GM21723 (cell line): ENCODE measurements at regions not wholly inside any gene's neighbourhood (a gene's known extent, or its start where the extent isn't known, plus 50 kb on each side); places are given as distances from the start of the nearest gene placed in this dataset.

Source experiments
- ATAC-seq: cut with Tn5 transposase; IDR thresholded peaks from one replicate; pipeline ENCODE4 v1.9.1; 2021; ENCODE audit warnings: mild to moderate bottlenecking, moderate library complexity; ENCODE audit not compliant: unreplicated experiment

DNA sequence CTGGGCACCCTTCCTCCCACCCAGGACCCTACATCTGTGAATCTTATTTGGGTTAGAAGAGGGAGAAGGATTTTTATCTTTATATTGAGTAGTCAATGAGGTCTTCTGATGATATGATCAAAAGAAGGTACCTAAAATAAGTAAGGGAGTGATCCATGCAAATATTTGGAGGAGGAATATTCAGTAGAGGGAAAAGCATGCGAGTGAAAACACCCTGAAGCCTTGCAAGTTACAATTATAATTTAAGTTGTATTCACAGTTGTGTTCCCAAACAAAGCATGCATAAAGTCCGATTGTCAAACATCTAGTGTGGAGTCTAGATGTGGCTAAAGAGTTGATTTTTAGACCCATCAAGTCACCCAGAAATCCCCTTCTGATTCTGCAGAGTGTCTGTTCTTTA is 530.2 kb upstream of the ZEB2 start:
- no peak for ATAC-seq

DNA sequence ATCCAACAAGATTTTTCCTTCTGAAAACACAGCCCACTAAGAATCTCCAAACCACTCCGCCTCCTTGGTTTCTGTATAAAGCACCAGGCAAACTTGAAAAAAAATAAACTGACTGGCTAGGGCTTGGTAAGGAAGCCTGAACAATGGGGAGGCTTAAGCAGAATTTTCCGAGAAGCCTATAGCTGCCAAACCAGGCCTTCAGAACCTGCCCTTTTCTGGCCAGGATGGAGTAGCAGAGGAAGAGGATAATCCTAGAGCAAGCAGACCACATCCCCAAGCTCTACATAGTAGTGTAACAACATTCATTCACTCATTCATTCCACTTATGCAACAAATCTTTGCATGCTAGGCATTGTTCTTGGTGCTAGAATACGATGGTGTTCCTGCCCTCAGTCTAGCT is 529.6 kb upstream of the ZEB2 start:
- no peak for ATAC-seq

DNA sequence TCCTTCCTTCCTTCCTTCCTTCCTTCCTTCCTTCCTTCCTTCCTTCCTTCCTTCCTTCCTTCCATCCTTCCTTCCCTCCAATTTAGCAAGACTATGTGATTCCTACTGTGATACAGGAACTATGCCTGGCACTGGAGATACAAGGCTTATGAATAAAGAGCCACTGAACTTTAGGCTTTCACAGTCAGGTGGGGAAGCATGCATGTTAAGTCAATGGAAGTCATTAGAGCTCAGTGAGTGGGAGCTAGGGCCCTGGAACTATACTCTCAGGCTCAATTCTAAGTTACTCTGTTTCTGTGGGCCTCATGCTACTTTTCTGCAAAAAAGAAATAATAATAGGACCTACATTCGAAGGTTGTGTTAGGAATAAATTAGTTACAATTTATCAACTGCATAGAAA is 527.6 kb upstream of the ZEB2 start:
- no peak for ATAC-seq

DNA sequence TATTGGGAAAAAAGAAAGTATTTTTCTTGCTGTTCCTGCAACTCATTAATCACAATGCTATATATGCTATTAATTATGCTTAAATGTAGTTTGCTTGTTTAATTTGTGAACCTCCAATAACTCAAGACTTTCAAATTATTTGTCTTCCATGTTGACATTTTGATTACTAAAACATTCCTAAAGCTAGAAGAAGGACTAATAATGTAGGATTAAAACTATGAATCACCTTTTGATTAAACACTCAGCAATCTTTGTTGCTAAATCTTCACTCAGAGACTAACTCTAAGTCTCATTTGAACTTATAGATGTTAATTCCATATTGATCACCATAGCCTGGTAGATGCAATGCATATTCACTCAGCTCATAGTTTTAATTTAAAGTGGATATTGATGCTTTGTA is 524.6 kb upstream of the ZEB2 start:
- no peak for ATAC-seq

DNA sequence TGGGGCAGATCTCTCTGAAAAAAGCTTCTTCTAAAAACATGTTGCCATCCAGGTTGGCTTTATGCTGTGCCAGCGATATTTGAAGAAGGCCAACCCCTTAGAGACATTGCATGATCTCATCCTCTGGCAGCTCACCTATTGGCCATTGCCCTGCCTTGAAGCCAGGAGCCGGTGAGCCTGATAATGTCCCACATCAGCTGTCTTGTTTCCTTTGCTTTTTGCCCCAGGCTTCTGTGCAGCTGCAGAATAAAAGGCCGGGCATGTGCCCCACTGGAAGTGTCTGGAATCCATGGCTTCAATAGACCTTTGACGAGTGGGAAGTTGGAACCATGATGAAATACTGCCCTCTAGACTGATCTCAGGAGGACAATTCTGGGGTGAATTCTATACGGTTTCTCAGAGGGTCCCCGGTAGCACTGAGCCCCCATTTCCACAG is 523.5 kb upstream of the ZEB2 start:
- no peak for ATAC-seq

DNA sequence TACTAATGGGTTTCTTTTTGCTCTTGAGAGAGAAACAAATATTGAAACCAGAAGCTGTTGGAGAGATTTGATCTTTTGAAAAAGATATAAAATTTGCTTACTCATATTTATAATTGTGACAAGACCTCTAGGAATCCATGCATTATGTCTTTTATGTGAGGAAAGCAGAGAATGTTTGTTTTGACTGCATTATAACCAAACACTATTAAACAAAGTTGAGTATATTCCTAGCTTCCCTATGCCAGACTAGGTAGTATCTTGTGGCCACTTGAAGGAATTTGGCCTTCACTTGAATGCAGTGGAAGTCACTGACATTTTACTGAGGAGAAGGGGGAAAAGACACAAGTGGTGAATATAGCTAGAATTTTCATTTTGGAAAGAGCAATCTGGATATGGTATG is 521.8 kb upstream of the ZEB2 start:
- no peak for ATAC-seq

DNA sequence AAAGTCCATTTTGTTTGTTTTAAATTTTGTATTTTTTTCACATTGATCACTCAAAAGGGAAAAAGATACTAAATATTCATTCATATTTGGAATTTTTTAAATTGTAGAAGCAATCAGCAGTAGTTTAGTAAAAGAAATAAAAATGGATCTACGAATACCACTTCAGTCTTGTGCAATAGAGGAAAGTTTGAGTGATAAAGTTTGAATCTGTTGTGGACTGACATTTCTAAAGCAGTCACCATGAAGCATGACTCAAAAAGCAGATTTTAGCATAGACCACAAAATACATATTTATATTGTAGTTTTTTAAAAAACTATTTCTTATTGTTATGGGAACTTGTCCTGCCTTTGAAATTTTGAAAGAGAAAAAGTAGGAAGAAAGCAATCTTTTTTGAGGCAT is 520.5 kb upstream of the ZEB2 start:
- ATAC-seq = no peak

DNA sequence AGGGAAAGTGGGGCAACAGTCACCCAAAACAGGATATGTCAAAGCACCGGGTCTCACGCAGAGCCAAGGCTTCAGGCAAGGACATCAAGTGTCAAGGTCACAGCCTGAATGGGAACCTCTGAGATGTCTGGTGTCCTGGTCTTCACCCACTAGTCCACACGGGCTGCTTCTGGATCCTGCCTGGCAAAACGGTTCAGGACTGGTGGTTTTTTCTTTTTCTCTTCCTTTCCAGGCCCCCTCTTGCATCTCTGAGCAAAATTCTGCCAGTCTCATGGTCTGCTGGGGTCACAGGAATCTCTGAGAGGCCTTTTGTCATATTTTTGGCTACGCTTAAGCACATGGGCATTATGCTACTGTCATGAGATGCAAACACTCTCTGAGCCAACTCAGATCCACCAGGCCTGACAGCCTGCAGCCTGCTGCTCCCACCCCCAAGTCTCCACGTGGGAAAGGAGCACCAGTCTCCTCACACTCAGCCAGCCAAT is 518.2 kb upstream of the ZEB2 start:
- no peak for ATAC-seq

DNA sequence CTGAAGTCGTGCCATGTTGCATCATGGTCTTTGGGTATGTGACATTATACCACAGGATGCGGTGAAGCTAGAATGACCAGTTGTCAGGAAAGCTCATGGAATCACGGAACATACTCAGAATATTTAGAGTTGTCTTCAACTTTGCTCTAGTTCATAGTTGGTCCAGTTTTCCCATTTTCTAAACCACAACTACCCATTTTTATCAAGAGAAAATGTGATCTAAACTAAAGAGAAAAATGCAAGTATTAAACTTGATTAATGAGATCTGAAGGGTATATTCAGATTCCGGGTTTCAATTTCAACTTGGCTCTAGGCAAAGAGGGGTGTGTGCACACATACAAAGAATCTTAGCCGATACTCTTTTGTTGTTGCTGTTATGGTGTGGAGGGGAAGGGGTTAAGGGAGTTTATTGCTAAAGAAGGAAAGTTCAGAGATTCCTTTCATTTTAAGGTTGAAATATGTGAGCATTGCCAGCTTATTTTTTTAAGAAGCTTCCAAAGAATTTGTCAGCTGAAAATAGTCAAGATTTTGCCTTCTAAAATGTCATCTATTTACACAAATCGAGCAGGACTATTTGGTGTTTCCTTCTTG is 516.6 kb upstream of the ZEB2 start:
- no peak for ATAC-seq

DNA sequence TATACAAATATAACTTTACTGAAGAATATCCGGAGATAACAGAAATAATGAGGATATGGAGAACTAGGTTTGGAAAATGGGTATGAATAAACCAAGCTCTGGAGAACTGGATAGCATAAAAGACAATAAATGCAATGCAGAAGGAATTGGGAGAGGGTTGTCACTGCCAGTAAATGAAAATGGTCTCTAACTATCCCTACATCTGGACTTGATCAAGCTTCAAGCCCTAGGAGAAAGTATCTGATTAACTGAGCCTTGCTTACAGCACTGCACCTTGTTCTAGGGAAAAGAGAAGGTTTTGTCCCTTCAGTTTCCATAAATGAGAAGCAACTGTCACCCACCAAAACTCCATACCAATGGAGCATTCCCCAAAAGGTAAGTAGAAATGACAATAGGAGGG is 514.6 kb upstream of the ZEB2 start:
- no peak for ATAC-seq

DNA sequence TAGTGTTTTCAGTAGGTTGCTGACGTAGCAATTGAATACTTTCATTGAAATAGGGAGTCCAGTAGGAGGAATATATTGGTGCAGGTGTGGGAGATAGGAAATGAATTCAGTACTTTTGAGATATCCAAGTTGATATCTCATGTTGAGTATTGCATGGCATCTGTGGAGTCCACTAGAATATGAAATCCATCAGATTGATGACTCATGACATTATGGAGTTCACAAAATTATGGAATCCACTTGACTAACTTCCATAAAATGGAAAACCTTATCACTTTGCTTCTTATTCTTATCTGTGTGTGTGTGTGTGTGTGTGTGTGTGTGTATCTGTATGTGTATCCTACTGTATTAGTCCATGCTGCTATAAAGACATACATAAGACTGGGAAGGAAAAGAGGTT is 513.5 kb upstream of the ZEB2 start:
- no peak for ATAC-seq

DNA sequence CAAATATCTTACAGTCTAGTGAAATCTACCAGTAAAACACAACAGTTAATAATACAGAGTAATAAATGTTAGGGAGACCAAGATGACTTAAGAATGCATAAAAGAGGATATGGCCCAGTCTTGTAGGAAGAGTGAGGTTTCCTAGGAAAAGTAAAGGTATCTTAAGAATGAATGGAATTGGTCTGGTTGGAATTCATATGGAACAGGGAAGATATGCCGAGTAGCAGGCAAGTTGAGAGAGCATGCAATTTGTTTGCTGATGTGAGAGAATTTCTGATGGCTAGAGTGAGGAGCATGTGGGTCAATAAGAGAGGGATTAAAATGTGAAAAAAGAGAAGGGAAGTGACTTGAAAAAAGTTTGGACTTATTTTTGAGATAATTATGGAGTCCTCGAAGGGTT is 512.9 kb upstream of the ZEB2 start:
- ATAC-seq = no peak

DNA sequence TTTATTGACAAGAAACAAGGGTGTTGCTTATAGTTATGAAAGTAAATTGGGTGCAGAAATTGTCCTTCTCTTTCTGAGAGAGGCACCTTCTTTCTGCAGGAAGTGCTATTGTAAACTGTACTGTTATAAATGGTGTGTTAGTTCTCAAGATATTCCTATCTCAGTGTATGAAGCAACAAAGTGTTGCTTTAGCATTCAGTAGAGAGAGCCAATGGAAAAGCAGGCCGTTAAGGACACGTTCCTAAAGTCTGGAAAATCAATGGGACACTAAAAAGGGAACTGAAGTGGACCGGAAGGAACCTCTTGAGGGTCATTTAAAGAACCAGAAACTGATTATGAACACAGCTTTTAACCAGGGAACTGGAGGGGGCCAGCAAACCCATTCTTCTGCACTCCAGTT is 510.0 kb upstream of the ZEB2 start:
- no peak for ATAC-seq

DNA sequence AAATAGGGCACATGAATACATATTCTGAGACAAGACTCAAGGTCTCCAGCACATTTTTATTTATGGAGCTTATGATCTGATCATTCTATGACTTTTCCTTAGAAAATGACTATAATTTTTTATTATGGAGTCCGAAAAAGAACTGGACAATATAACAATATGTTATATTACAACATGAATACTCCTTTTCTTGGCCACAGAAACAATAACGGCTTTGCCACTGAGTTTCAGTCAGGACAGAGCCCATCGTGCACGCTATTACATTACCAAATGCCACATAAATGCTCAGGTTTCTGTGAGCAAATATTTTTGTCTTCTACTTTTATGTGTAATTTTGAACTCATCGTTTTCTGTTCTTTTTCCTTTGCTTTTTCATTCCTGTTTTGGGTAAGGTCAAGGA is 509.2 kb upstream of the ZEB2 start:
- ATAC-seq = no peak

DNA sequence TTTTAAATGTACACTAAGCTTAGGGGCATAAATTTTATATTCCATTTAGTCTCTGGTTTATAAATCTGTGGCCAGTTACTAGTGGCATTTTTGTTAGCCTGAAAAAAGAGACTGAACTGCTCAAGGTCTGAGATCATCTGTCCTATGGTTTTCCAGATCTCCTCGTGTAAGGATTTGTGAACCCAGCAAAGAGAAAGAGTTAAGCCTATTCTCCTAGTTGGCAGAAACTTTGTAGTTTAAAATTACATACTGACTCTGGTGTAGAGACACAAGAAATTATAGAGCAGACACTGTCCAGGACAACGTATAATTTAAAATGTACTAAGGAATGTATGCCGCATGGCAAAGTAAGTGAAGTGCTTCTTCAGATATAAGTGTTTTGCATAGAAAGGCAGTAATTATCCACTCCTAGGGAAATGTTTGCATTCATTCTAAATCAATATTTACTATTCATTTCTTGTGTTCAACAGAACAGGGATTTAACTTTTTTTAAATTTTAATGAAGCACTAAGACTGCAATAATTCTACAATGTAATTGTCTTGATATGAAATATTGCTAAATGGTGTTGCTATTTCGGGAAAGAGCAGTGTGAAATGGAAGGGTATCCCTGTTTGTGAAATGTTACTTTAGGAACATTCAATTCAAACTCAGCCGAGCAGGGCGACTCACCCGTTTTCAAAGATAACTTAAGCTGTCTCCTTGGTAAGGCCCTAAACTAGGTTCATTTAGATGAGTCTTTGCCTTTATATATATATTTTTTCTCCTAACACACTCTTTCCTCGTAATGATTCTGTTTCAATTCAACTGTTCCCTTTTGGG is 508.4 kb upstream of the ZEB2 start:
- ATAC-seq = no peak

DNA sequence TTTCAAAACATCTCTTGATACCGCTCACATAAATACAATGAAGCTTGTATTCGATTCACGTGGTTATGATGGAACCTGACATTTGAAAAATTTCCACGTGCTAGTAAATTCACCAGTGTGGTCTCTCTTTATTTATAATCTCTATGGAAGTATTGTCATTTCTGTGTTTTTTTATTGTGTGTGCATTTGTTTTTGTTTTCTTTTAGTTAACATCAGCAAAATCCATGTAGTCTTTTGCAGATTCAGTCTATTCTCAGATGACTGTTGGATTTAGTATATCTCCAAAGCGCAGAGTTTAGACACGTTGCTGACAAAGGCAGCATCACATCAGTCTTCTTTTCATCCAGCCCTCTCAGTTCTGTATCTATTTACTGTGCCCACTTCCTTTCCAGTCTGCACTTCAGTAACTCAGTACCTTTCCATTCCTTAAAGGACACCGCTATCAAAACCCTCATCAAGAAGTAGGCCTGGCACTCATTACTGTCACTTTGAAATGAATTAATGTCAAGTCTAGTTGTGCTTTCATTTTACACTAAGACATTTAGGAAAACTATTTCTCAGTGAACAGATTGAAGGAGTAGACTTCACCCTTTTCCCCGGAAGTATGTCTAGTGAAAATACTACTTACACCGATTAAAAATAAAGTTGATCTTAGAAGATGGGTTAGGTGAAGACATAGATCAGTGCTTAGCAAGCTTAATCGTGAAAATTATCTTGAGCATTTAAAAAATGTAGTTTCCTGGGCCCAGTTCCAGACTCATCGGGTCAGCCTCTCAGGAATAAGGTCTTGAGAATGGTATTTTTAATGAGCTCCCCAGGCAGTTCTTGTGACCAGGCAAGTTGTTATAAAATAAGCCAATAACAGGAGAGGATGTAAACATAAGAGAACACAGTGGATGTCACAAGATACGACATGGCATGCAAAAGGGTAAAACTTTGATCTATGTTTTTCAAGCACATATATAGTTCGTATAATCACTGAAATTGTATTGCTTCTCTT is 506.8 kb upstream of the ZEB2 start:
- ATAC-seq = no peak

DNA sequence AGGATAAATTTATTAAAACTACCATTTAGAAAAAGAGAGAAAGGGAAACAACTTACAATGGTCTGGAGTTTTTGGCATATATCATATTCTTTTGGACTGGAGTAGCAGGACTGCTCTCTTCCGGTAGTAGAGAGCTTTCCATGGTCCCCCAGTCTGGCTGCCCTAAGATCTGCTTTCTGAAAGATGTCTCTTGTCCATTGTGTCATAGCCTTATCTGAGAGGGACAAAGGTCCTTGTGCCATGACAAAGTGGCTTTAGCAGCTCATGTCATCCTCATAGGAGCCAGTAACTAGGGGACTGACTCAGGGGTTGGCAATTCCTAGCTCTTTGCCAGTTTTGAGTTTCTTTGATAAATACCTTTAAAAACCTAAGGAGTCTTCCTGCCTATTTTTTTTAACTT is 505.5 kb upstream of the ZEB2 start:
- ATAC-seq = no peak

DNA sequence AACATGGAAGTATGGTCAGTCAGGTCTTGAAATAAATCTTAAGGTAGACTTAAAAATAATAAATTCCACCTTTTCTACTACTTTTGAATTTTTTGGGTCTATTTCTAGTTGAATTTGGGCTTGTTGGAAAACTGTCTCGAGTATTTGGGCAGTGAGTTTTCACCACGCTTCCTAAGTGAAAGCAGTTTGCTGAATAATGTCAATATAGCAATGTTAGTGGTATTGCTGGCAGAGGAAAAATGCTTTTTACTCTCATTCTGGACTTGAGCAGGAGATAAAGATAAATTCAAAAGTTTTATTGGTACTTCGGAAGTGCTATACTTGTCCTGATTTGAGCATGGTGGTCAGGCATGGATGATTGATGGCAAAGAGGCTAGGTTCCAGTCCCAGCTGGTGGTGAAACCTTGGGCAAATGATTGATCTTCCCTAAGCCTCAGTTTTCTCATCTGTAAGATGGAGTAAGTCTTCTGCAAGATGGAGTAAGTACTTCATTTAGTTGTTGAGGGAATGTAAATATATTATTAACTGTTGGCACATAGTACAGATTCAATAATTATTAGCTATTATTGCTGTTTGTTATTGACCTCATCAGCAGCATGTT is 503.5 kb upstream of the ZEB2 start:
- no peak for ATAC-seq

DNA sequence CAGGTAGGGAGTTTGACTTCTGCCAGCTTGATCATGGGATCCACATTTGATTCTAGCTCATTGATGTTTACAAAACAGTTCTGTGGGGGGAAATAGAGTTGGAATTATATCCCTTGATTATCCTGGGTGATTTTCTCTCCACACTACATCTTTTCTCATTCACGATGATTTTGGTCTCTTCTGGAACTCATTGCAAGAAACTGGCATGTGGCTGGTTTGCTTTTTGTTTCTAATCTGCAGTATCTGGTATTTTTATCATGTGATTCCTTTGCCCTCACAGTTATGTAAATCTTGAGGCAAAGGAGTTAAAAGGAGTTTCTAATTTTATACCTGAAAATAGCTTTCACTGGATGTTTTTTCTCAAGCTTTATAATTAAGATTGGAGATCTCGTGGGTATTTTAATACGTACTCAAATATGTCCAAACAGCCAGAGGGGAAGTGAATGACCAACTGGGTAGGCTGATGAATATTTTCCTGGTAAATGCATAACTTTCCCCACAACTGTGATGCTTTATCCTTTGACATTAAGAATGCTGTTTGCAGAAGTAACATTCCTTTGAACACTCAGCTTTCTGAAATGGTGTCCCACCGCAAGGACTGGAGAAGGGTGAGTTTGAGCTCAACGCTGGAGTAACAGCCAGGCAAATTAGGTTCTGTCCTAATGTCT is 502.9 kb upstream of the ZEB2 start:
- ATAC-seq = no peak

DNA sequence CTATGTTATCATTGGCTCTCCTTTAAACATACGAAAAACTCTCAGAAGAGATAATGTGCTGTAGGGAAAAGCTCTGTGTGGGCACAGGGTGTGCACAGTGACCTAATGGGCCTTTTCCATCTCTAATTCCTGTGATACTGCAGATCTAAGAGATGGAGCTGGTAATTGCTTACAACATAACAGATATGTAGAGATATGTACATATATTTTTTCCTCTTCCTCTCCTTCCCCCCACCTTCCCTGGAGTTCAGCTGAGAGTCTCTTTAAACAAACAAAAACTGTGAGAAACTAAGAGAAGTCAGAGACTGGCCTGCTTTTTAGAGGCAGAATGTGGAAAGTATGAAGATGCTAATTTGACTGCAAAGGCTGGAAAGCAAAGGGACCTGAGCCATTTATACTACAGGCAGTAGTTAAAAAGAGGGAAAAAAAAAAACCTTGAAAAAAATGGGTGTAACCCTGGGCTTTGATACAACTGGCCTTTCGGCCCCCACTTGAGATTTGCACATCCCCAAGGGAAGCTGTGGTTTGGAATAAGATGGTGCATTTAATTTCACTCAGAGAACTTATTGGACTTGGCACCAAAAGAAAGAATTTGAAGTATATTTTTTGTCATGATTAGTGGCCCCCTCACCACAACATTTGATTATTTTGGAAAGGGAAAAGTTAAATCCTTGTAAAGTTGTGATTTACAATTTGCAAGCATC is 502.2 kb upstream of the ZEB2 start:
- ATAC-seq = no peak
